MV-4-11 (cell line): ENCODE measurements at regions not wholly inside any gene's neighbourhood (a gene's known extent, or its start where the extent isn't known, plus 50 kb on each side); places are given as distances from the start of the nearest gene placed in this dataset.
A peak's percentile ranks its signal among the peaks of the same experiment; 100 is the strongest.
"Not testable (repeated sequence)": the region's sequence is repeated elsewhere in the genome, so short reads cannot be mapped to it uniquely, and the experiment has no call there.

Experiments used
- DNase-seq: peaks from one replicate; lab custom pipeline; 2025; lab: John Stamatoyannopoulos, UW

DNA sequence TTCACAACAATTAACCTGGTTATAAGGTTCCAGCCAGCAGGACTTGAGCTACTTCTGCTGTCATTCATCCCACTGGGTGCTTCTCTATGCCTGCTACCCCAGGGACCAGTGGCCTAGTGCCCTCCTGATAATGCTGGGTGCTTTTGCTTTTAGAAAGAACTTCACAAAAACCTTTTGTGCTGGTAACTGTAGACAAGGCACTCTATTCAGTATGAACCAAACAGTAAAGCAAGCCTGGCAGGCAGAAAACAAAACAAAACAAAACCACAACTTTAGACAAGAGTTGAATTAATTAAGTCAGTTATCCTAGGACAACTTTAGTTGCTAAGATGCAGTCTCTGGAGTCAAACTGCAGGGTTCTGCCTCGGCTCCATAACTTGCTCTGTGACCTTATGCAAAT is 61.9 kb upstream of the ADGRL2 start:
- no peak for DNase-seq

DNA sequence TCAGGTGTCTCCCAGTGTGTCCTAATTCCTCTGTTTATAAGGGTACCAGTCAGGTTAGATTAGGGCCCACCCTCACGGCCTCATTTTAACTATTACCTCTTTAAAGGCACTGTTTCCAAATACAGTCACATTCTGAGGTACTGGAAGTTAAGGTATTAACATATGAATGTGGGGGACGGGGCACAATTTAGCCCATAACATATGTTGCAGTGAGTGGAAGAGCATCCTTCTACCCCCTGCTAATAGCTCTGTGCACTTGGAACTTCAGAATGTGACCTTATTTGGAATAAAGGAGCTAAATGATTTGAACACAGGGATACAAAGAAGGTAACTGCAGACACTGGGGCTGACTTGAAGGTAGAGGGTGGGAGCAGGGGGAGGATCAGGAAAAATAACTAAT is 67.3 kb upstream of the ADGRL2 start:
- no peak for DNase-seq

DNA sequence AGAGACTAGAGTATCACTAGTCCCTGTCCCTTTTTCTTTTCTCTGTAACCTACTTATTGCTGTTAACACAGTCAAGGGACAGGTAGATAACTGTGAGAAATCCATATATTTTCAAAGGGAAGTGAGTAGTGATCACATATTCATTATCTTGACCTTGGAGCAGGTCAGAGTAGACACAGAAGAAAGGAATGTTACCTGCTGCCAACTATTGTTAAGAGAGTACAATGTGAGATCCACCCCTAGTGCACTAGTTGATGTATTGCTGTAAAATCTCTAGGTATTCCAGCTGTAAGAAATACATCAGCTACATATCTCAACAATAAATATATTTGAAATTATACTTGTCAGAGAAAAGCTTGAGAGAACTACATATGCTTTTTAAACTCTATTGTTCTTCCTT is 68.7 kb upstream of the ADGRL2 start:
- DNase-seq, result no peak

DNA sequence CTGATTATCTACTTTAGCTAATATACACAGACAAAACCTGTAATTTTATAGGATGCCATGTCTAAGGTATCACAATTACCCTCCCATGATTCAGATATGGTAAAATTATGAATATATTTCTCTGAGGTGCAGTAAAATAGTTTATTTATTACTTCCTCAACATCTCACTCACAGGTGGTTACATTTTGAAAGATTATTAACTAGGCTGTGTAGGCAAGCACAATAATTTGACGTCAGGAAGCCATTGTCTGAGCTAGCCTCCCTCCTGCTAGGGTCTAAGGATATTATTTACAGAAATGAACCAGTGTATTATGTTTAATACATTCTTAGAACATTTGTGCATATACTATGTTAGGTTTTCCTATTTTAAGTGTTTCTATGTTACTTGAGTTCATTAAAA is 69.9 kb upstream of the ADGRL2 start:
- DNase-seq, result no peak

DNA sequence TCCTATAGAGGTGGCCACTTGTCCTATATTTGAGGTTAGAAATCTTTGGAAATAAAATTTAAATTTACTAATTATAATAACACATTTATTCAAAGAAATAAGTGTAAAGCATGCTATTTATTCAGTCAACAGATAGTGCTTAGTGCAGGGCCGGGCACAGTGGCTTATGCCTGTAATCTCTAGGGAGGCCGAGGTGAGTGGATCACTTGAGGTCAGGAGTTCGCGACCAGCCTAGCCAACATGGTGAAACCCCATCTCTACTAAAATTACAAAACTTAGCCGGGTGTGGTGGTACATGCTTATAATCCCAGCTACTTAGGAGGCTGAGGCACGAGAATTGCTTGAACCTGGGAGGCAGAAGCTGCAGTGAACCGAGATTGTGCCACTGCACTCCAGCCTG is 70.4 kb upstream of the ADGRL2 start:
- not testable (repeated sequence) for DNase-seq

DNA sequence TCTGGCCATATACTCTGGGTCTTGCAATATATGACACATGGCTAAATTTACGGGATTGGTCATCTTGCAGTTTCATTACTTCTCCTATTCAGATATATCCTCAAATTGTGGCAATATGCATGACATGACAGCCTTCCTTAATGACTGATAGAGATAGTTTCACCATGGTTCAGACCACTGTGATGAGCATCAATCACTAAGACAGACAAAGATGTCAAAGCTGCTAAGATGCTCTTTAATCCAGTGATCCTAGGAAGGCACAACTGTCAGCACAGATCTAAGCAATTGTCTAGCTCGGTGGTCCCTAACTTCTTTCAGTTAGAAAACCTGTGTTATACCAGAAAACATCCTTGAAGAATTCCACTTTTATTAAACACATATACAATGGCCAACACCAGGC is 70.9 kb upstream of the ADGRL2 start:
- no peak for DNase-seq

DNA sequence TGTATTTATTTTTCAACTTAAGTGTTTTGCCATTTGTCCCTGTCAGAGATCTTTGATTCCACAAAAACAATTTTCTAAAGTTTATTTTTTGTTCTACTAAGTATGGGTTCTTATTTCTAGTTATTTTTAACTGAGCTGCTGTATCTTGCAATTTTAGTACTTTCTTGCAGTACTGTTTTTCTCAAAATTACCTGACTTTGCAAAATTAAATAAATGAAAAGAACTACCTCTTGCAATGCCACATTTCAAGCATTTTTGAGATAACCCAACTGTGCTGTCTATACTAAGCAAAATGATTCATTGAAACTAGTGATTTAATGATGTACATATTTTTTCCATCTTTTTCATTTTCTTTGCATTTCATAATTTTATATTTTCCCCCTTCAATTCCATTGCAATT is 71.5 kb upstream of the ADGRL2 start:
- DNase-seq, result no peak

DNA sequence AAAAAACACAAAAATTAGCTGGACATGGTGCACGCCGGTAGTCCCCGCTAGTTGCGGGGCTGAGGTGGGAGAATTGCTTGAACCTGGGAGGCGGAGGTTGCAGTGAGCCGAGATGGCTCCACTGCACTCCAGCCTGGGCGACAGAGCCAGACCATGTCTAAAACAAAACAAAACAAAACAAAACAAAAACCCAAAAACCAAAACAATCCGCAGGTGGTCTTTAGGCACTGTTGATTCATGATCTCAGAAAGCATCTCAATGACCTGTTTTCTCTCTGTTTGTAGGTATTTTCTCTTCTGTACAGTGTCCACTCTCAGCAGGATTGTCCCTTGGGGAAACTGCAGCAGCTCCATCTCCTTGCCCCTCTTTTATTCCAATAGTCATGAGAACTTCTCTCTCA is 74.9 kb upstream of the ADGRL2 start:
- no peak for DNase-seq

DNA sequence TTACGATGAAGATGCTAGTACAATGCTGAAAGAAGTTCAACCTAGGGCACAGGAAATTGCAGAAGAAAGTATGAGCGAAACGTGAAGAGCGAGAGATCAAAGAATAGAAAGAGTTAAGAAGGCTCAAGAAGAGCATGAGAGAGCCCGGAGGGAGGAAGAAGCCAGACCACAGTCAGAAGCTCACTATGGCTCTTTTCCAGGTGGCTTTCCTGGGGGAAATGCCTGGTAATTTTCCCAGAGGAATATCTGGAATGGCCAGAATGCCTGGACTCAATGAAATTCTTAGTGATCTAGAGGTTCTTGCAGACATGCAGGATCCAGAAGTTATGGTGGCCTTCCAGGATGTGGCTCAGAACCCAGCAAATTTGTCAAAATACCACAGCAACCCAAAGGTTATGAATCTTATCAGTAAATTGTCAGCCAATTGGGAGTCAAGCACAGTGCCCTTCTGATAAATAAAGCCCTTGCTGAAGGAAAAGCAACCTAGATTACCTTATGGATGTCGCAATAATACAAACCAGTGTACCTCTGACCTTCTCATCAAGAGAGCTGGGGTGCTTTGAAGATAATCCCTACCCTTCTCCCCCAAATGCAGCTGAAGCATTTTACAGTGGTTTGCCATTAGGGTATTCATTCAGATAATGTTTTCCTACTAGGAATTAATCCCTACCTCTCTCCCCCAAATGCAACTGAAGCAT is 78.0 kb upstream of the ADGRL2 start:
- not testable (repeated sequence) for DNase-seq

DNA sequence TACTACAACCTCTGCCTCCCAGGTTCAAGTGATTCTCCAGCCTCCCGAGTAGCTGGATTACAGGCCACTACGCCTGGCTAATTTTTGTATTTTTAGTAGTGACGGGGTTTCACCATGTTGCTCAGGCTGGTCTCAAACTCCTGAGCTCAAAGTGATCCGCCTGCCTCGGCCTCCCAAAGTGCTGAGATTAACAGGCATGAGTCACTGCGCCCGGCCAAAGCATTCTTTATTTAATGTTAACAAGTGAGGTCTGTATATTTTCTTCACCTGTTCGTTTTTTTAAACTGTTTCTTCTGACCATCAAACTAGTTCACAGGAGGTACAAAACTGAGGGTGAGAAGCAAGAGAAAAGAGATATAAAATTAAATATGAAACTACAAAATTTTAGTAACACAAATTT is 80.5 kb upstream of the ADGRL2 start:
- not testable (repeated sequence) for DNase-seq

DNA sequence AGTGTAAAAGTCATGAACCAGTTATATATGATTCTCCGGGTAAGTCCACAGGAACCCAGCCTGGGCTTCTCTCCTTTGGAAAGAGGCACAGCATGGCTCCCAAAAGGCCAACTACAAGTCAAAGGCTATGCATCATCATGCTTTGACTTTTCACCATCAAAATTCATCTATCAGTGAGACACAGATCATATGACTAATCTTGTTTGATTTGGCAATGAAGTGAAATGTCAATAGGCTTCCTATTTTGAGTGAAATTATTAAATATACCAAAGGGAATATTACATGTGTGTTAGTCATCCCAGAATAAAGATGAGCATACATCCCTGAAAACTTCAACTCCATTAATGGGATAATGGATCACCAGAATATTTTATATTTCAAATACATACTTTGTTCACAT is 83.5 kb upstream of the ADGRL2 start:
- no peak for DNase-seq

DNA sequence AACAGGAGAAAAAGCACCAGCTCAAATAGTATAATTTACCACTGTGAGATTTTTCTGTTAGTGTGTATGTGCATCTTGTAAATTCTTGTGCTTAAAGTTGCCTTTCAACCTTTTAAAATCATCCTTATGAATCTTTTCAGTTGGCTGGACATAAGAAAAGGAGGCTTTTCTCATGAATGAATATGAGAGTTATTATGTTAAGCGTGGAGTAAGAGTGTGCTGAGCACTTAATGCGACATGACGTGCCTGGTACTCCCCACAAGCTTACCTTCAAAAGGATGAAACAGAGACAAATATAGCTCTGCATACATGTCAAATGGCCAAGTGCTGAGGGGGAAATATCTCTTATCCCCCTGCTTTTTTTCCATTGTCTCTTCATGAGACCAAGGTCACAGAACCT is 85.3 kb upstream of the ADGRL2 start:
- no peak for DNase-seq

DNA sequence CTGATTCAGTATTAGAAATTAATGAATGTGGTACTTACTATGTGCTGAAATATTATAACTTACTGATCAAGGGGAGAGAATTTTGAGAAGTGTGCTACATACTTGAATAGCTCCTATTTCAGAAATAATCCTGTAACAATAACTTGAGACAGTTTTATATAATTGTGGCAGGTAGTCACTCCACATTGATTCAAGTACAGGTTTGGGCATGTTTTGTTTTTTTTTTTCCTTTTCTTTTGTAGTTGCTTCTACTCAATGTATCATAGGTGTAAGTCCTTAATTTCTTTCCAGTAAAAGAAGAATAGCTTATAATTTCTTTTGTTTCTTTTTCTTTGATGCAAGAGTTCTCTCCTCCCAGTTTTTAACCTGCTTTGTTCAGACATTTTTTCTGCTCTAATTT is 86.1 kb upstream of the ADGRL2 start:
- DNase-seq, result no peak

DNA sequence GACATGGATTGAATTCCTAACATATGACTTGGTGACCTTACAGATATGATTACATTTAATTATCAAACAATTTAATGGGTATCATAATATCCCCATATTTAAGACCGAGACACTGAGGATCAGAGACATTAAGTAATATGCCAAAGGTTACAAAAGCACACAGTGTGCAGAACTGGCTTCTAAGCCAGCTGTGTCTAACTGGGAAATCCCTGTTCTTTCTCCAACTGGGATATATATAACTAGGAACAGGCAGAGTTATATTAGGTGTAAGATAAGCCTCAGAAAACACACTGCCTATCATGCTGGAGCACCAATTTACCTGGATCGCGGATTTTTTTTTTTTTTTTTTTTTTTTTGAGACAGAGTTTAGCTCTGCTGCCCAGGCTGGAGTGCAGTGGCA is 88.3 kb upstream of the ADGRL2 start:
- DNase-seq, result no peak

DNA sequence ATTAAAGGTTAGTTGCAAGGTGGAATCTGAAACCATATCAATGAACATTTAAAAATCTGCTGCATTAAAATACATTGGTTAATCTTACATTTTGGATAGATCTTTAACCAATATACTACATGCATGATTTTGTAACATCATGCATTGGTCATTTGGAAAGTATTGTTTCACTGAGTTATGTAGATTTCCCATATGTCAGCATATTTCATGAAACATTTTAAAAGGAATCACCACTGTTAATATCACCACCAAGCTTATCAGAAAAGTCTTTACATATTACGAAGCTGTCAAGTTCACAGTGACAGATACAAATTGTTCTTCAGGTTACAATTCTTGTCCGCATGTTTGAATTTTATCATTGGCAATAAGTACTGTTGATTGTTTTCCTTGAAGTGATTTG is 89.9 kb upstream of the ADGRL2 start:
- no peak for DNase-seq

DNA sequence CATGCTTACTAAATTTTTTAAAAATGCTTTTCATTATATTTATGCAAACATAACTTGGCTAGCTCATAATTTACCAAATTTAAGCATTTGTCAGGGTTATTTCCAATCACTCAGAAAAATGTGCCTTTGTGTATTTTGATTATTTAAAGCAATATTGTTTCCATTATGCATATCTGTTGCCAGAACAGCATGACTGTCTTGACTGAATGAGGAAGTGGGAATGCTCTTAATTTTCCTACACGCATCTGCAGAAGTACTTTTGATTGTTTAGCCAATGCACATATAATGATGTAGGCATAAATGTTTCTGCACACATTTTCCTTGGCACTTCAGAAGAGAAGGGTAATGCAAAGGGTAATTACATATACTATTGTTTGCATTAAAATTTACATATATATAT is 92.5 kb upstream of the ADGRL2 start:
- DNase-seq, result peak; percentile 12

DNA sequence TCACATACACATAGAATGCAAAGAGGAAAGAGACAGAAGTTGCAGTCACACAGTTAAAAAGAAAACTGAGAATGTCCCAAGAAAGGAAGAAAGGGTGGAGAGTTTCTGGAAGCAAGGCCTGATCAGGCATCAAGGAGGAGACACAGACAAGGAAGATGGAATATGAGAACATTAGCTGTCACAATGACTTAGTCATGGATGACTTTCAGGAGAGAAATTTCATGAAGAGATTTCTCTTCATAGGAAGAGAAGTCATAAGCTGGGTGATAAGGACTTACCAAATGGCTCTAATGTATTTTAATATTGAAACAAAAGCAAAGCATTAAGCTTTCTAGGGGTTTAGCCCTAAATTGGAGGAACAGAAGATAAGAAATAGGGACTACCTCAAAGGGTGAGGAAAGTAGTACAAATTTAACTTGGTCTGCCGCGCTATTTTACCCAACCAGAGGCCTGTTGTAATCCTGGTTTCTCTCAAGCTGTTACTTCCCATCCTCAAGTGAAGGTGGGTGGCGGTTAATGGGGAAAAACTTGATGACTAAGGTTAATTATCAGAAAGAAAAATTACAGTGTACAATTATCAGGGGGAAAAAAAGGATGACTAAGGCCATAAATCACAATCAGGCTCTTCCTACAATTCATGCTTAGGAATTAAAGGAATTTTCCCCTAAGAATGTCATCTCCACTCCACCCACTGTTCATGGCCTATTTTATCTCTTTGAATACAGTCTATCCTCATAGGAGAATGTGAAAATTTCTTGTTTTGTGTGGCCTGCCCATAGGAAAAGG is 93.9 kb upstream of the ADGRL2 start:
- DNase-seq, result no peak

DNA sequence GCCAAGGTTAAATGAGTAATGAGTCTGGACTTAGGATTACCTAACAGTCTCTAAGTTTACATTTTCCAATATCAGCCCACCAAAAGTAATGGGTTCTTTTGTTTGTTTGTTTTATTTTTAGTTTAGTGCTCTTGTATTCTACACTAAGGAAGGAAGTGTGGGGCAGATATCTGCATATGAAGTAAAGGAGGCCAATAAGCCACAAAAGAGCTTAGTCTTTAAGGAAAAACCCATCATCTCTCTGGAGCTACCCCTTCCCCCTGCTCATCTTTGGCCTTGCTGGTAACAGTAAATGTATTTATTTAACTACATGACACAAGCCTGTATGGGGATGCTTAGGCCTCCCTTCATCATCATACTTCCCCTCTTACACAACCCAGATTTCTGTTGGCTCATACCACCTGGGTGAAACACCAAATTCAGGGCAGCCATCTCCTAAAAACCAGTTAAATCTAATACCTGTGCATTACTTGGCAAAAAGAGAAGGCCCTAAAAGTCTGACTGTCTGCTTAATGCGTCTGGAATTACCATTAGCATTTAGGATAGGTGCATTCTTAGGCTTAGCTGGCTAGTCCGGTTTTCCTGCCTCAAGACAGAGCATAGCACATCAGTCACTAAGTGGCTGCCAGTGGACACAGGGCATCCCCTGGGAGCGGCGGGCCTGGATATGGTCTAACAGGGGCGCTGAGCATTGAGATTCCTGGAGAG is 96.8 kb upstream of the ADGRL2 start:
- no peak for DNase-seq

DNA sequence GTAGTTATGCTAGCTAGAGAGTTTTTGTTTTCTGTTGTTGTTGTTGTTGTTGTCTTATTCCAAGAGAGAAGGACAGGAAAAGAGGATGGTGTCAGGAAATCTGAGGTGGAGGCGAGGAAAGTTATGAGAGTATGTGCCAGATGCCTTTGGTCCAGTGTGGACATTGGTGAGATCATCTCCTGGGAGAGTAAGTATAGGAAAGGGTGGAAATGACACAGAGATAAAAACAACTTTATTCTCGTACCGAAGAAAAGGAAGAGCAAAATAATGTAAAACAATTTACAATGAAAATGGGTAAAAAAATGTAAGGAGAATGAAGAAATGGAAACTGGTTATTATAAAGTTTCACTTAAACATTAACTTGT is 97.4 kb upstream of the ADGRL2 start:
- no peak for DNase-seq

DNA sequence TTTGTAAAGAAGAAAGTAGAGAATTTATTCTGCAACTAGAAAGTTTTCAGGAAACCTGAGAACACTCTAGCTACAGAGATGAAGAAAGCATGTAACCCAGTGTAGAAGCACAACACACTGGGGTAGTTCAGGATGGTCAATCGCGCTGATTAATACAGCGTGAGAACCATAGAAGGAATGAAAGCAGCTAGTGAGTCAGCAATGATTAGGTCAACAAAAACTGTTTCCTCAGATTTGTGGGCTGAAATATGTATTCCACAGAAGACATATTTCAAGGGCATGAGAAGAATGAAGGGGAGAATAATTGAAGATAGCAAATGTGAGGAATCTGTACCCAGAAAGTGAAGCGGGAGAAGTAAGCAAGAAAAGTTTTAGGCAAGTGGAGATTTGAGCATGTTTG is 97.8 kb upstream of the ADGRL2 start:
- DNase-seq, result no peak

DNA sequence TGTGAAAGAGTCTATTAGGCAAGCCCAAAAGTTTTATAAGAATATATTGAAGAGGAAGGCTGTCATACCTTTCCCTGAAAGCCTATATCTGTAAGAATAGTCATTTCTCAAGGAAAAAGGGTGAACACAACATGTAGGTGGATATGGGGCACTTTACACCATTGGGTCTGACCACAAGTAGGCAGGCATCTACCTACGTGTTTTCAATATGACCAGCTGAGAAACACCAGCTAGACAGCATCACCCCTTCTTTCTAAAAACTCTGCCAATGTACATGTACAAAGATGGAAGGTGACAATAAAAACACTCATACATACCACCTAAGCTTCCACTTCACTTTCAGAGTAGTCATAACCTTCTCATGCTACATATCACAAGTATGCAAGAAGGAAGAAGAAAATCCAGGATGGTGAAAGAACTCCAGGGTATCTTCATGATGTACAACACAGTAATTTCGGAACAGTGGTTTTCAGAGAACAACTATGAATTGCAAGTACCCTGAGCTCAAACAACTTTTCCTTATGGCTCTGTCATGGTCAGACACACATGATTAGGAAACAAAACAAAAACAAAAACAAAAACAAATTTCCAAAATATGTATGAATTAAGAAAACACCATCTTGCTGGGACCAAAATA is 98.5 kb upstream of the ADGRL2 start:
- DNase-seq, result no peak

DNA sequence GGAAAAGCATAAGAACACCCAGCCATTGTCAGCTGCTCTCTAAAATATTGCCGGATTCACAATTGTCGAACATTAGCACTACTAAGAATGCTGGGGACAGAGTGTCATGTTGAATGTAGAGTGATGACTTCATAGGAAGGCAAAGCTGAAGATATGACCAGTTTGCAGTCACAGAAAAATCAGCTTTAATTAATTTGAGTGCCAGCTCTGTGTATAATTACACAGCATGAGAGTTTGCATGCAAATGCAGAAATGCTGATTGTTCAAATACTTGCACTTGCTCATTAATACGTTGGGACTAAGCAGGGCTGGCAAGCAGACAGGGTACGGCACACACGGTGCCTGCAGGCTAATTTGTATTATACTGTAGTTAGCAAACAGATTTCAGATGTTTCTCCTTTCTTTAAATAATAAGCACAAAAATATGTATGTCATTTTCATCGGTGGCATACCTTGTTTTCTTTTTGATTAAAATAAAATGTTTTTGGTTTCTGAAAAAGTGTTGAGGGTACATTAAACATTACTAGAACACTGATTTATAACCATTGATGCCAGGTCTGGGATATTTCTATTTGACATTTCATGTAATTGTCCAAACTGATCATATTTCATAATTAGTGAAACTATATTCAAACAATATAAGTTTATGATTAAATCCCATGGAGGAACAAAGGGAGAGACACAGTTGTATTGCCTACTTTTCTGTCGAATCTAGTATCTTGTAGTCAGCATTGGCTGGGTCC is 99.8 kb upstream of the ADGRL2 start:
- DNase-seq, result no peak
